HepG2 (cell line): ENCODE measurements at regions not wholly inside any gene's neighbourhood (a gene's known extent, or its start where the extent isn't known, plus 50 kb on each side); places are given as distances from the start of the nearest gene placed in this dataset.

Experiments used
- SALL2 ChIP-seq: sonication (generic); formaldehyde crosslinking; IDR thresholded peaks from 2 replicates; pipeline ENCODE4 v1.8.1; 2023; ENCODE audit warnings: mild to moderate bottlenecking, missing genetic modification reagents, inconsistent platforms
- SNAPC4 ChIP-seq: sonication (generic); formaldehyde crosslinking; IDR thresholded peaks from 2 replicates; pipeline ENCODE4 v1.4.0; 2020; ENCODE audit warnings: mild to moderate bottlenecking, missing genetic modification reagents
- TF ChIP-seq, protein P1 (sequence below): sonication (generic); formaldehyde crosslinking; IDR thresholded peaks from 2 replicates; pipeline ENCODE4 v1.5.0; 2020; ENCODE audit warnings: mild to moderate bottlenecking, missing genetic modification reagents
- TF ChIP-seq, protein P2 (sequence below), 2 experiments: fragments of 450-650 bp in 1 of 2; sonication (generic) in 1 of 2; formaldehyde crosslinking in 1 of 2; IDR thresholded peaks; 2 replicates each; pipeline versions ENCODE4 v1.6.1 to v1.8.0; 2016 to 2022; ENCODE audit warnings: antibody characterized with exemption in 1 of 2, mild to moderate bottlenecking in 1 of 2, missing genetic modification reagents in 1 of 2

- TF ChIP-seq, protein P1, sequence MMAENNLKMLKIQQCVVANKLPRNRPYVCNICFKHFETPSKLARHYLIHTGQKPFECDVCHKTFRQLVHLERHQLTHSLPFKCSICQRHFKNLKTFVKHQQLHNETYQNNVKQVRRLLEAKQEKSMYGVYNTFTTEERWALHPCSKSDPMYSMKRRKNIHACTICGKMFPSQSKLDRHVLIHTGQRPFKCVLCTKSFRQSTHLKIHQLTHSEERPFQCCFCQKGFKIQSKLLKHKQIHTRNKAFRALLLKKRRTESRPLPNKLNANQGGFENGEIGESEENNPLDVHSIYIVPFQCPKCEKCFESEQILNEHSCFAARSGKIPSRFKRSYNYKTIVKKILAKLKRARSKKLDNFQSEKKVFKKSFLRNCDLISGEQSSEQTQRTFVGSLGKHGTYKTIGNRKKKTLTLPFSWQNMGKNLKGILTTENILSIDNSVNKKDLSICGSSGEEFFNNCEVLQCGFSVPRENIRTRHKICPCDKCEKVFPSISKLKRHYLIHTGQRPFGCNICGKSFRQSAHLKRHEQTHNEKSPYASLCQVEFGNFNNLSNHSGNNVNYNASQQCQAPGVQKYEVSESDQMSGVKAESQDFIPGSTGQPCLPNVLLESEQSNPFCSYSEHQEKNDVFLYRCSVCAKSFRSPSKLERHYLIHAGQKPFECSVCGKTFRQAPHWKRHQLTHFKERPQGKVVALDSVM (CRISPR knock-in tag), result no peak
- TF ChIP-seq SALL2 (CRISPR knock-in tag) (no peak), SNAPC4 (no peak)
- TF ChIP-seq, protein P2, sequence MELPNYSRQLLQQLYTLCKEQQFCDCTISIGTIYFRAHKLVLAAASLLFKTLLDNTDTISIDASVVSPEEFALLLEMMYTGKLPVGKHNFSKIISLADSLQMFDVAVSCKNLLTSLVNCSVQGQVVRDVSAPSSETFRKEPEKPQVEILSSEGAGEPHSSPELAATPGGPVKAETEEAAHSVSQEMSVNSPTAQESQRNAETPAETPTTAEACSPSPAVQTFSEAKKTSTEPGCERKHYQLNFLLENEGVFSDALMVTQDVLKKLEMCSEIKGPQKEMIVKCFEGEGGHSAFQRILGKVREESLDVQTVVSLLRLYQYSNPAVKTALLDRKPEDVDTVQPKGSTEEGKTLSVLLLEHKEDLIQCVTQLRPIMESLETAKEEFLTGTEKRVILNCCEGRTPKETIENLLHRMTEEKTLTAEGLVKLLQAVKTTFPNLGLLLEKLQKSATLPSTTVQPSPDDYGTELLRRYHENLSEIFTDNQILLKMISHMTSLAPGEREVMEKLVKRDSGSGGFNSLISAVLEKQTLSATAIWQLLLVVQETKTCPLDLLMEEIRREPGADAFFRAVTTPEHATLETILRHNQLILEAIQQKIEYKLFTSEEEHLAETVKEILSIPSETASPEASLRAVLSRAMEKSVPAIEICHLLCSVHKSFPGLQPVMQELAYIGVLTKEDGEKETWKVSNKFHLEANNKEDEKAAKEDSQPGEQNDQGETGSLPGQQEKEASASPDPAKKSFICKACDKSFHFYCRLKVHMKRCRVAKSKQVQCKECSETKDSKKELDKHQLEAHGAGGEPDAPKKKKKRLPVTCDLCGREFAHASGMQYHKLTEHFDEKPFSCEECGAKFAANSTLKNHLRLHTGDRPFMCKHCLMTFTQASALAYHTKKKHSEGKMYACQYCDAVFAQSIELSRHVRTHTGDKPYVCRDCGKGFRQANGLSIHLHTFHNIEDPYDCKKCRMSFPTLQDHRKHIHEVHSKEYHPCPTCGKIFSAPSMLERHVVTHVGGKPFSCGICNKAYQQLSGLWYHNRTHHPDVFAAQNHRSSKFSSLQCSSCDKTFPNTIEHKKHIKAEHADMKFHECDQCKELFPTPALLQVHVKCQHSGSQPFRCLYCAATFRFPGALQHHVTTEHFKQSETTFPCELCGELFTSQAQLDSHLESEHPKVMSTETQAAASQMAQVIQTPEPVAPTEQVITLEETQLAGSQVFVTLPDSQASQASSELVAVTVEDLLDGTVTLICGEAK (IDR thresholded peaks at IDR 0.05), result no peak
- TF ChIP-seq, protein P2 (CRISPR knock-in tag; IDR thresholded peaks at IDR 0.05), result no peak
Observed at GRCh38 chr2:45288532-45289417, 279.5 kb upstream of the SIX2 start (continued).
